ENCODE measurements at regions not wholly inside any gene's neighbourhood (a gene's known extent, or its start where the extent isn't known, plus 50 kb on each side); places are given as distances from the start of the nearest gene placed in this dataset.

DNA sequence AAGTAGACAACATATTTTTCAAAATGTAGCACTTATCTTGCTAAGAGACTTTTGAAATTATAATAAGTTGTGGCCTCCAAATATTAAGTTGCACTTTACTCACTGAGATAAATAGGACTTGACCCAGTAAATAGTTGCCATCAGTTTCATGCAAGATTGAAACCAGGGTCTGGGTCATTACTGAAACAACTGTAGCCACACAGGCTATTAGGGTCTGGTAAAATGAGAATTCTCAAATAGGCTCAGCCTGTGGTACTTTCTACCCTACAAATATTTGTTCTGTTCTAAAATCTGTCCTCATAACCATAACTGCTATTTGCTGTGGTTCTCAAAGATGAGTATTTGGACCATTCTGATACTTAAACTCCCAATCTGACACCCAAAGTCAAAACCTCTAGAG lies 115.4 kb upstream of the STK17B start:
- Histone ChIP-seq H3K4me3 (no peak overlapping the region), H3K27me3 (no peaks in the 10 kb centered on the region), H3K4me1 (replicated peaks in 1 of 2) (peaks cover 0 to 14% of the 10 kb centered on the region in 2 donors), H3K9me3 (replicated peaks in 1 of 3) (no peaks in the 10 kb centered on the region), H3K27ac (no peak overlapping the region), H3K36me3 (replicated peaks in 1 of 2) (no peaks in the 10 kb centered on the region)
- TF ChIP-seq, protein P1, sequence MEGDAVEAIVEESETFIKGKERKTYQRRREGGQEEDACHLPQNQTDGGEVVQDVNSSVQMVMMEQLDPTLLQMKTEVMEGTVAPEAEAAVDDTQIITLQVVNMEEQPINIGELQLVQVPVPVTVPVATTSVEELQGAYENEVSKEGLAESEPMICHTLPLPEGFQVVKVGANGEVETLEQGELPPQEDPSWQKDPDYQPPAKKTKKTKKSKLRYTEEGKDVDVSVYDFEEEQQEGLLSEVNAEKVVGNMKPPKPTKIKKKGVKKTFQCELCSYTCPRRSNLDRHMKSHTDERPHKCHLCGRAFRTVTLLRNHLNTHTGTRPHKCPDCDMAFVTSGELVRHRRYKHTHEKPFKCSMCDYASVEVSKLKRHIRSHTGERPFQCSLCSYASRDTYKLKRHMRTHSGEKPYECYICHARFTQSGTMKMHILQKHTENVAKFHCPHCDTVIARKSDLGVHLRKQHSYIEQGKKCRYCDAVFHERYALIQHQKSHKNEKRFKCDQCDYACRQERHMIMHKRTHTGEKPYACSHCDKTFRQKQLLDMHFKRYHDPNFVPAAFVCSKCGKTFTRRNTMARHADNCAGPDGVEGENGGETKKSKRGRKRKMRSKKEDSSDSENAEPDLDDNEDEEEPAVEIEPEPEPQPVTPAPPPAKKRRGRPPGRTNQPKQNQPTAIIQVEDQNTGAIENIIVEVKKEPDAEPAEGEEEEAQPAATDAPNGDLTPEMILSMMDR (IDR thresholded peaks at IDR 0.05) = no peak
- no peak for TF ChIP-seq POLR2A (IDR thresholded peaks at IDR 0.05)
- no peak for DNase-seq
- intact Hi-C loops (cut with DNase I) = no loop called here

DNA sequence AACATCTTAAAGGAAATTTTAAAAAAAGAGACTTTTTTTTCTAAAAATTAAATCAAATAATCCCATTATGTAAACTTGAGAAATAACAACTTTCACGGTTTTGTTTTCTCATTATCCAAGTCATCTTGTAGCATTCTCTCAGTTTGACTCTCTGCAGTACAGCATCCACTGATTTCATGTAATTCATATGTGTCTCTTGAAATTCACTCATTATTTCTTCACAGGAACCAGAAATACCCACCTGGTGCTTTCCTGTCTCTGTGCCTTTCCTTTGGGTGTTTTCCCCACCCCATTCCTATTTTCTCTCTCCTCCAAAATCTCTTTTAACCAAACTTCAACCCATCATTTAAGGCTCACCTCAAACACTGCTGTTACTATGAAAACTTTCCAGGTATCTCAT lies 116.1 kb upstream of the STK17B start:
- no peaks in the 10 kb centered on the region for H3K36me3 ChIP-seq (replicated peaks in 1 of 2)
- H3K4me3 ChIP-seq = no peak overlapping the region
- no peaks in the 10 kb centered on the region for H3K9me3 ChIP-seq (replicated peaks in 1 of 3)
- DNase-seq = no peak
- H3K4me1 ChIP-seq (replicated peaks in 1 of 2) = peaks cover 0 to 14% of the 10 kb centered on the region in 2 donors
- no peak overlapping the region for H3K27ac ChIP-seq
- TF ChIP-seq POLR2A (IDR thresholded peaks at IDR 0.05) = no peak
- TF ChIP-seq, protein P1 (IDR thresholded peaks at IDR 0.05) = no peak
- 90 to 95% (median 92%) methylated on average over 1 of the region's 1 CpG for WGBS, 4 donors
- intact Hi-C loops (cut with DNase I) = no loop called here
- no peaks in the 10 kb centered on the region for H3K27me3 ChIP-seq

DNA sequence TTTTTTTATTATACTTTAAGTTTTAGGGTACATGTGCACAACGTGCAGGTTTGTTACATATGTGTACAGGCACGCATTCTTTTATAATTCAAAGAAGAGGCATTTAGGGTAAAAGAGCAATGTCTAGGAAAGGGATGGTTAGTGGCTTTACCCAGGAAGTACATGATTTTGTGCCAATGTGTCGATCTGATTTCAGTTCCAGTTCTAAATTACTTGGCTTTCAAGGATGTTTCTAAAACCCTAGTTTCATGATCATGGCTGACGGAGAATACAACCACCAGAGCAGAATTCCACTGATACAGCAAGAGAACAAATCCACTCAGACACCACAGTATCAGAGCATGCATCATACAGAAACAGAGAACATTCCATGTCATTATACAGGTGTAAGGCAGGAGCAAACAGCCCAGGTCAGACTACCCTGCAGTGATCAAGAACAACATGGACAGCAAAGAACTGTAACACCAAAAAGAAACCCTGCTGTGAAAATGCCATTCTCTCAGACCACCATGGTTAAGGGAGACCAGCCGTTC lies 116.7 kb upstream of the STK17B start:
- intact Hi-C loops (cut with DNase I) = no loop called here

DNA sequence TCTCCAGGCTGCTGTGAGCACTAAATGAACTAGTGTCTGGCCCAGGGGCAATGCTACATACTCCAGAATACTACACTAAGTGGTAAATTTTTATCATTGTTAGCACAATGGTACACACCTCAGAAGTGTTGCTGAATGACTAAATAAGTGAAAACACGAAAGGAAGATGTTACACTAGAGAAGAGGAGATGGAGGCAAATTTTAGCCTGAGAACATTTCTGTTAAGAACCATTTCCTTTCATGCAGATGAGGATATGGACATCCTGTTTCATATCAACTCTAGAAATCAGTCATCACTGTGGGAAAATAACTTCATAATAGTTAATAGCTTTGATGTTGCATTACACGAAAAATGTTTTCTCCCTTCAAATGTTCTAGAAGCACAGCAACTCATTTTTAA lies 117.6 kb upstream of the STK17B start:
- H3K4me1 ChIP-seq (replicated peaks in 1 of 2) = peaks cover 5 to 19% of the 10 kb centered on the region in 2 donors
- no peaks in the 10 kb centered on the region for H3K36me3 ChIP-seq (replicated peaks in 1 of 2)
- no peak overlapping the region for H3K27ac ChIP-seq
- 38 to 68% (median 53%) methylated on average over 2 of the region's 2 CpGs for WGBS, 4 donors
- intact Hi-C loops (cut with DNase I) = no loop called here
- no peak for DNase-seq
- no peak overlapping the region for H3K4me3 ChIP-seq
- H3K27me3 ChIP-seq = no peaks in the 10 kb centered on the region
- no peaks in the 10 kb centered on the region for H3K9me3 ChIP-seq (replicated peaks in 1 of 3)
- no peak for TF ChIP-seq POLR2A (IDR thresholded peaks at IDR 0.05)
- TF ChIP-seq, protein P1 (IDR thresholded peaks at IDR 0.05) = no peak

More for the DNA sequence above, 116.7 kb upstream of the STK17B start:
- H3K4me1 ChIP-seq (replicated peaks in 1 of 2) = peaks cover 0 to 14% of the 10 kb centered on the region in 2 donors
- no peaks in the 10 kb centered on the region for H3K36me3 ChIP-seq (replicated peaks in 1 of 2)
- DNase-seq = no peak
- H3K9me3 ChIP-seq (replicated peaks in 1 of 3) = no peaks in the 10 kb centered on the region
- H3K27ac ChIP-seq = no peak overlapping the region
- no peak overlapping the region for H3K4me3 ChIP-seq
- no peaks in the 10 kb centered on the region for H3K27me3 ChIP-seq
- TF ChIP-seq POLR2A (IDR thresholded peaks at IDR 0.05) = no peak
- TF ChIP-seq, protein P1 (IDR thresholded peaks at IDR 0.05) = no peak
- 64 to 76% (median 68%) methylated on average over 5 of the region's 5 CpGs for WGBS, 4 donors

Measured in adrenal gland (tissue), 9 donors.